Activated CD4-positive, alpha-beta T cell treated with anti-CD3 and anti-CD28 coated beads for 36 hours (primary cell): ENCODE measurements at regions not wholly inside any gene's neighbourhood (a gene's known extent, or its start where the extent isn't known, plus 50 kb on each side); places are given as distances from the start of the nearest gene placed in this dataset.
"Not testable (repeated sequence)": the region's sequence is repeated elsewhere in the genome, so short reads cannot be mapped to it uniquely, and the experiment has no call there.

Experiments
- ATAC-seq: fragments of 200-7000 bp; cut with Tn5 transposase; one replicate; pipeline ENCODE4 v1.10.0; 2021; ENCODE audit warnings: mild to moderate bottlenecking, moderate library complexity
- CTCF ChIA-PET: fragments of 350-600 bp; sonication (Branson Sonifier 250); formaldehyde crosslinking; loops from one replicate; lab custom pipeline; 2021; ENCODE audit warnings: antibody characterized with exemption; lab: Charles Lee
- POLR2A ChIA-PET: fragments of 350-600 bp; sonication (Branson Sonifier 250); formaldehyde crosslinking; loops from one replicate; lab custom pipeline; 2021; ENCODE audit warnings: antibody characterized with exemption, inconsistent platforms; lab: Charles Lee
- DNase-seq: peaks from one replicate; pipeline ENCODE4 v3.0.0-alpha.2; 2020
- H3K27ac Mint-ChIP-seq: one replicate; pipeline ENCODE4 v1.8.0; 2021; ENCODE audit warnings: mixed read lengths
- H3K27me3 Mint-ChIP-seq: one replicate; pipeline ENCODE4 v1.8.0; 2021; ENCODE audit warnings: mixed read lengths
- H3K36me3 Mint-ChIP-seq: one replicate; pipeline ENCODE4 v1.8.0; 2021; ENCODE audit warnings: low read depth, mixed read lengths
- H3K4me1 Mint-ChIP-seq: one replicate; pipeline ENCODE4 v1.8.0; 2021; ENCODE audit warnings: mixed read lengths
- H3K4me3 Mint-ChIP-seq: one replicate; pipeline ENCODE4 v1.8.0; 2021; ENCODE audit warnings: mild to moderate bottlenecking, moderate library complexity, mixed read lengths
- H3K9me3 Mint-ChIP-seq: one replicate; pipeline ENCODE4 v1.8.0; 2021; ENCODE audit warnings: low read depth, mixed read lengths
- intact Hi-C, 2 experiments: fragments of 100-400 bp; cut with DNase I in 1 of 2; cut with micrococcal nuclease in 1 of 2; formaldehyde crosslinking; loops; one replicate each; pipeline versions ENCODE4 v1.14.2 to v1.15.1; 2022 to 2024; cut with DNase I, micrococcal nuclease

DNA sequence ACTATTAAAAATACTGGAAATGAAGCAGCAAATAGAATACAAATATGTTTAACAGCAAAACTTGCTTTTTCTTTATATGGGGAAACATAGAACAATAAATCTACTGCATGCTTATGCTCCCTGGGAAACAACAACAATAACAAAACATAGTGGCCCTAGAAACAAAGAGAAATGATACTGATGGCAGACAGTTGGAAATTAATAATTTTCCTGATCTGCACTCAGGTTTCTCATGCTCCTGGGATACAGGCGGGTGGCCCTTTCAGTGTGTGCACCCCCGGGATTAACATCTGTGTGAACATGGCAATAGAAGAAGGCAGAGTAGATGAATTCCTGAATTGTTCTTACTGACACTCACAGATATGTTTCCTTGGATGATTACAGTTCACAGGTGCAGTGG, 209.2 kb upstream of the TBX18 start:
- no peak for ATAC-seq
- H3K4me3 Mint-ChIP-seq: no peak overlapping the region
- H3K36me3 Mint-ChIP-seq: no peaks in the 10 kb centered on the region
- H3K27me3 Mint-ChIP-seq: no peaks in the 10 kb centered on the region
- H3K27ac Mint-ChIP-seq: no peak overlapping the region
- POLR2A ChIA-PET: no interaction called here
- H3K4me1 Mint-ChIP-seq: no peaks in the 10 kb centered on the region
- CTCF ChIA-PET: interaction anchor here (0.6 kb wide), 1 partner anchor 350 kb away, joined by 3 read pairs; no protein-coding TSS in a partner anchor
- DNase-seq: no peak
- intact Hi-C loops: no loop called here
- no peaks in the 10 kb centered on the region for H3K9me3 Mint-ChIP-seq

DNA sequence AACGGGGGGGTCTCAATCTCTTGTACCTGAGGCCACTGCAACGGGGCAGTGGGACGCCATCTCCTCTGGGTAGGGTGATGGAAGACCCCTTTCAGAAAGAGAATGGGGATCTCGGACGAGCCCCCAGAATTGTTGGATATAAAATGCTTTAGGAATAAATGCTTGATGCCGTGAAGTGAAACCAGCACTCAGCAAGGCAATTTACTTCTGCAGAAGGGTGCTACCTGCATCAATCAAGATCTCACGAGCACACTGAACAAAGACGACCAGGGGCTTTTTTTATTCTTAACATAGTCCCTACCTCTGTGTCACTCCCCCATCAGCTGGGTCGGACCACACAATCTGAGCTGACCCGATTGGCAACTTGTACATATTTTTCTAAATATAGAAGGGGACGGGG, 203.6 kb upstream of the TBX18 start:
- CTCF ChIA-PET: no interaction called here
- Mint-ChIP-seq H3K4me3 (no peak overlapping the region), H3K36me3 (no peaks in the 10 kb centered on the region), H3K27ac (no peak overlapping the region), H3K9me3 (peaks cover 14% of the 10 kb centered on the region), H3K4me1 (no peaks in the 10 kb centered on the region), H3K27me3 (no peaks in the 10 kb centered on the region)
- intact Hi-C loops: no loop called here
- POLR2A ChIA-PET: no interaction called here
- ATAC-seq (no peak), DNase-seq (no peak)

DNA sequence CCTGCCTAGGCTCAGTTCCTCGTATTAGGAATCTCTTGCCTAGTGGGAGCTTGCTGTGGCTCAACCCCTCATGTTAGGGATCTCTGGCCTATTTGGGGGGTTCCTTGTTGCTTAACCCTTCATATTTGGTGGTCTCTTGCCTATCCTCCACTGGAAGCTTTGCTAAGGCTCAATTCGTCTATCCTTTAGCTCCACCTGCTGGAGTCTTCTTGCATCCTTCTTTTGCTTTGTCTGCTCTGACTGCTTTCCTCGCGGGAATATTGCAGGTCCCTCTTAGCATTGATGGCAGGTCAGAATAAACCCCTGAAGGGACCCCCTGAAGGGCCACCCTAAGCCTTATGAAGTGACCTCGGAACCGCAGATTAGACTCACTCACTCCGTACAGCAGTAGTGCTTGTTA, 203.0 kb upstream of the TBX18 start:
- no peak overlapping the region for H3K4me3 Mint-ChIP-seq
- ATAC-seq (no peak), DNase-seq (no peak)
- intact Hi-C loops: no loop called here
- no peaks in the 10 kb centered on the region for H3K36me3 Mint-ChIP-seq
- H3K27ac Mint-ChIP-seq: no peak overlapping the region
- H3K4me1 Mint-ChIP-seq: no peaks in the 10 kb centered on the region
- no peaks in the 10 kb centered on the region for H3K27me3 Mint-ChIP-seq
- ChIA-PET CTCF (interaction anchor here (0.6 kb wide), 1 partner anchor 157 kb away, joined by 3 read pairs; no protein-coding TSS in a partner anchor), POLR2A (no interaction called here)
- peaks cover 14% of the 10 kb centered on the region for H3K9me3 Mint-ChIP-seq

DNA sequence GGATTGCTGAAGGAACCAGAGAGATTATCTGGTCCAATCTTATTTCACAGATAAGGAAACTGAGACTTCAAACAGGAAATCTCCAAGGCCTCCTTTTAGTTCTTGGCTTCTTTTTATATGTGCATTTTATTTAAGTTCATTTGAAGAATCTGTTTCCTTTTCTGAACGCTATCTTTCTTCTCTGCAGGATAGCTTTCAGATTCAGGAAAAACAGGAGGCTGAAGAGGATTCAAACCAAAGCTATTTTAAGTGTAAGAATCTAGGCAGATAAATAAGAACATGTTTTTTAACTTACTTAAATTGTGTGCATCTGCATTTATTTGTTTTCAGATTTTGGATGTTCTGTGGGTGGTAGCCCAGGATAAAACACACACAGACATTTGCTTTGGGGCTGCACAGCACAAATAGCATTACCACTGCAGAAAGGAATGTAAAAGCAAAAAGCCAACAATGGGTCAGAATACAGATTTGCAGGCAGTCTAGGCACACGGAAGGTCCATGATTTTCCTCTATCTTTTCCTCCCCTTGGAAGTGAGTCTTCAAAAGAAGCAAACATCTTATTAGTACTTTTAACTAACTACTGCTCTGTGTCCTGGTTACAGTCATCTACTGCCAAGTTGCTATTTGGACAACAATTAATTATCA, 188.8 kb upstream of the TBX18 start:
- ChIA-PET POLR2A (no interaction called here), CTCF (interaction anchor here (0.7 kb wide), 1 partner anchor 100 kb away, joined by 3 read pairs; no protein-coding TSS in a partner anchor)
- intact Hi-C loops: no loop called here
- Mint-ChIP-seq H3K27me3 (no peaks in the 10 kb centered on the region), H3K9me3 (peaks cover 5% of the 10 kb centered on the region), H3K4me1 (no peaks in the 10 kb centered on the region), H3K27ac (no peak overlapping the region), H3K36me3 (no peaks in the 10 kb centered on the region), H3K4me3 (no peak overlapping the region)
- DNase-seq (no peak), ATAC-seq (no peak)

GRCh38 chr6:84944926-84945325, 180.5 kb upstream of the TBX18 start:
- intact Hi-C loops, H3K27me3 Mint-ChIP-seq, H3K36me3 Mint-ChIP-seq, CTCF ChIA-PET, ATAC-seq, H3K27ac Mint-ChIP-seq, H3K4me1 Mint-ChIP-seq, POLR2A ChIA-PET, DNase-seq, H3K4me3 Mint-ChIP-seq: not testable (repeated sequence)
- peaks cover 12% of the 10 kb centered on the region for H3K9me3 Mint-ChIP-seq

DNA sequence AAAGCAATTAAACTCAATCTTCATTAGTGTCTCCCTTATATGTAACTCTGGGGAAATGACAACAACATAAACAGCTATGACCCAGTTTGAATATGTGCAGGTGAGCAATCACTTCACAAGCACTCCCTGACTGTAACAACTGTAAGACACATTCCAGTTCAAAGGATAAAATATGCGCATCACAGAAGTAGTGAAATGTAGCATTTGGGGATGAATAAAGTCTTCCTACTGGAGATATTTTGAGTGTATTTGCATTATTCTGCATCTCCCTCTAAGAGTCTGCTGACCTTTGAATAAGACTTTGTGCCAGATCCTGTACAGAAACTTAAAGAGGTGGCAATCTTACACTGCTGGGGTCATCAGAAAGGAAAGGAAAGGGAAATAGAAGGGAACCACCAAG, 179.5 kb upstream of the TBX18 start:
- ATAC-seq (no peak), DNase-seq (no peak)
- no peaks in the 10 kb centered on the region for H3K27me3 Mint-ChIP-seq
- ChIA-PET POLR2A (no interaction called here), CTCF (no interaction called here)
- H3K9me3 Mint-ChIP-seq: peaks cover 10% of the 10 kb centered on the region
- no peaks in the 10 kb centered on the region for H3K4me1 Mint-ChIP-seq
- intact Hi-C loops: no loop called here
- H3K4me3 Mint-ChIP-seq: no peak overlapping the region
- no peaks in the 10 kb centered on the region for H3K36me3 Mint-ChIP-seq
- no peak overlapping the region for H3K27ac Mint-ChIP-seq

- ATAC-seq, H3K4me3 Mint-ChIP-seq, DNase-seq, POLR2A ChIA-PET, H3K9me3 Mint-ChIP-seq, H3K4me1 Mint-ChIP-seq, CTCF ChIA-PET, intact Hi-C loops, H3K36me3 Mint-ChIP-seq, H3K27me3 Mint-ChIP-seq, H3K27ac Mint-ChIP-seq: not testable (repeated sequence)
Measured at GRCh38 chr6:84941609-84942008, 177.2 kb upstream of the TBX18 start.

DNA sequence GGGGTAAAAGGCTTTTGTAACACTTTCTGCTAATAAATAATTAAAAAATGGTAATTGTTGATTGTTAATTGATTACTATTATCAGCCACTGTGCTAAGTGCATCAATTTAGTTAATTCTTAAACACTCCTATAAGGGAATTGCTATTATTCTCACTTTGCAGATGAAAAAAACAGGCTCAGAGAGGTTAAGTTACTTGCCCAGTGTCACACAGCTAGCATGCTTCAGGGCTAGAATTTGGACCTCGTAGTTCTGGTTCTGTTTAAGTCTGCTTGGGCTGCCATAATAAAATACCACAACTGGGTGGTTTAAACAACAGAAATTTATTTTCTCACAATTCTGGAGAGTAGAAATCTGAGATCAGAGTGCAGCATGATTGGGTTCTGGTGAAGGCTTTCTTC, 164.8 kb upstream of the TBX18 start:
- no peak overlapping the region for H3K27ac Mint-ChIP-seq
- H3K9me3 Mint-ChIP-seq: no peaks in the 10 kb centered on the region
- no peaks in the 10 kb centered on the region for H3K4me1 Mint-ChIP-seq
- H3K4me3 Mint-ChIP-seq: no peak overlapping the region
- ChIA-PET POLR2A (no interaction called here), CTCF (no interaction called here)
- ATAC-seq (no peak), DNase-seq (no peak)
- no peaks in the 10 kb centered on the region for H3K36me3 Mint-ChIP-seq
- H3K27me3 Mint-ChIP-seq: no peaks in the 10 kb centered on the region
- intact Hi-C loops: no loop called here

GRCh38 chr6:84927551-84927950, 163.2 kb upstream of the TBX18 start:
- ChIA-PET CTCF (no interaction called here), POLR2A (no interaction called here)
- no peaks in the 10 kb centered on the region for H3K9me3 Mint-ChIP-seq
- no peak for ATAC-seq
- H3K4me1 Mint-ChIP-seq: no peaks in the 10 kb centered on the region
- no peaks in the 10 kb centered on the region for H3K36me3 Mint-ChIP-seq
- H3K27ac Mint-ChIP-seq: no peak overlapping the region
- intact Hi-C loops: no loop called here
- no peak overlapping the region for H3K4me3 Mint-ChIP-seq
- H3K27me3 Mint-ChIP-seq: no peaks in the 10 kb centered on the region
- no peak for DNase-seq

GRCh38 chr6:84926189-84927155, 162.1 kb upstream of the TBX18 start:
- intact Hi-C loops: no loop called here
- ATAC-seq (no peak), DNase-seq (no peak)
- Mint-ChIP-seq H3K4me3 (no peak overlapping the region), H3K4me1 (no peaks in the 10 kb centered on the region), H3K27ac (no peak overlapping the region), H3K9me3 (no peaks in the 10 kb centered on the region), H3K36me3 (no peaks in the 10 kb centered on the region), H3K27me3 (no peaks in the 10 kb centered on the region)
- POLR2A ChIA-PET: no interaction called here
- CTCF ChIA-PET: interaction anchor here (0.6 kb wide), 1 partner anchor 50 kb away, joined by 3 read pairs; no protein-coding TSS in a partner anchor

DNA sequence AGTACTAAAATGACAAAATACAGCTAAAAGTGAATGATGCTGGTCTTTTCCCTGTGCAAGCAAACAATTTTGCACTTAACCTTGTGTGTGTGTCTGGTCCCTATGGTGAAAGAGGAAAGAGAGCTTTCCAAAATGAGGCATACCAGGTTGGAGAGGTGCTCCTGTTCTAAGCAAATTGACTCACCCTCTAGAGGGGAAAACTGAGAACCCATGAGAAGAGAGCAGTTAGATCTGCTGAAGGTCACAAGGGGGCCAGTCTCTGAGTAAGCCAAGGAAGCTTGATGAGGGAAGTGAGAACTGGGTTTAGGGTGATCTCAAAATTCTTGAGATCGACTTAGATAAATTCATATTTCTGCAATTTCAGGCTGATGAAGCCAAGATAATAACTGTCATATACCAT, 157.5 kb upstream of the TBX18 start:
- no peak for DNase-seq
- POLR2A ChIA-PET: no interaction called here
- no peak for ATAC-seq
- intact Hi-C loops: no loop called here
- H3K27ac Mint-ChIP-seq: no peak overlapping the region
- H3K9me3 Mint-ChIP-seq: no peaks in the 10 kb centered on the region
- no peaks in the 10 kb centered on the region for H3K4me1 Mint-ChIP-seq
- H3K27me3 Mint-ChIP-seq: no peaks in the 10 kb centered on the region
- H3K4me3 Mint-ChIP-seq: no peak overlapping the region
- CTCF ChIA-PET: no interaction called here
- no peaks in the 10 kb centered on the region for H3K36me3 Mint-ChIP-seq

- POLR2A ChIA-PET: no interaction called here
- H3K4me1 Mint-ChIP-seq: no peaks in the 10 kb centered on the region
- CTCF ChIA-PET: no interaction called here
- intact Hi-C loops: no loop called here
- ATAC-seq (no peak), DNase-seq (no peak)
- no peaks in the 10 kb centered on the region for H3K27me3 Mint-ChIP-seq
- no peaks in the 10 kb centered on the region for H3K9me3 Mint-ChIP-seq
- H3K4me3 Mint-ChIP-seq: no peak overlapping the region
- no peak overlapping the region for H3K27ac Mint-ChIP-seq
- H3K36me3 Mint-ChIP-seq: no peaks in the 10 kb centered on the region
Measured at GRCh38 chr6:84920021-84920420, 155.6 kb upstream of the TBX18 start.
